ENCODE measurements at regions not wholly inside any gene's neighbourhood (a gene's known extent, or its start where the extent isn't known, plus 50 kb on each side); places are given as distances from the start of the nearest gene placed in this dataset.

DNA sequence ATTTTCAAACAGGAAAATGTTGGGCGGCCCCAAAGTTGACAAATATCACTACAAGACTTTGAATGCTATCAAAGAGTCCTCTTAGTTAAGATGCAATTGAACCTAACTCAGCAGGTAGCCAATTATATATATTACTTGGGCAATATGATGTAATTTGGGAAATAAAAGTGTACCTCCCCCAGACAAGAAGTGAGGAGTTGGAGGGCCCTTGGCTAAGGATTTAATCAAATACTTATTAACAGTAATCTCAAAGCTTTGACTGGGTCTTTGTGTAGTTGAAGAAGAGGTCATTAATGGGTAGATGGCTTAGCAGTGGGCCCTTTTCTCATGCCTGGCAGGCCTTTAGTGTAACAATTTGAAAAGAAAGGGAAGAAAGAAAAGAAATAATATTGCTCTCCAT is 599.0 kb downstream of the CSNK1G3 start:
- Histone ChIP-seq H4K20me1 (ENCODE audit: control insufficient read depth, insufficient read depth, low read length, poor library complexity, severe bottlenecking) (no peaks in the 10 kb centered on the region), H3K27me3 (replicated peaks in 1 of 4; ENCODE audit: control extremely low read depth in 1 of 4, control insufficient read depth in 3 of 4, insufficient read depth in 4 of 4, low read length in 3 of 4) (no peaks in the 10 kb centered on the region), H3K79me2 (ENCODE audit: control insufficient read depth, insufficient read depth, low read length) (no peaks in the 10 kb centered on the region), H3K4me2 (replicated peaks; ENCODE audit: low read depth, low read length, poor library complexity, severe bottlenecking) (no peak overlapping the region), H3K4me3 (ENCODE audit: control extremely low read depth in 1 of 5, extremely low read depth in 1 of 5, insufficient read depth in 1 of 5, low read depth in 2 of 5, low read length in 4 of 5) (no peak overlapping the region), H3K4me1 (ENCODE audit: control insufficient read depth in 2 of 2, insufficient read depth in 2 of 2, low read length in 2 of 2) (no peaks in the 10 kb centered on the region), H3K9ac (ENCODE audit: low read length) (no peak overlapping the region), H3K9me3 (ENCODE audit: control extremely low read depth in 1 of 3, control insufficient read depth in 2 of 3, insufficient read depth in 1 of 3, low read length in 2 of 3) (no peaks in the 10 kb centered on the region), H3K27ac (ENCODE audit: low read length in 2 of 2) (no peak overlapping the region), H3K36me3 (replicated peaks in 1 of 2; ENCODE audit: control extremely low read depth in 1 of 2, control insufficient read depth in 1 of 2, extremely low read depth in 1 of 2, insufficient read depth in 2 of 2, low read length in 1 of 2) (no peaks in the 10 kb centered on the region), H2AFZ (ENCODE audit: insufficient read depth, low read depth, low read length, poor library complexity, severe bottlenecking) (no peak overlapping the region)
- H3K4me3 Mint-ChIP-seq, result no peak overlapping the region
- H3K4me1 Mint-ChIP-seq, result no peaks in the 10 kb centered on the region
- DNase-seq (no peak), ATAC-seq (ENCODE audit: low read depth) (no peak)
- ChIA-PET CTCF (no interaction called here), POLR2A (no interaction called here)
- H3K9me3 Mint-ChIP-seq (ENCODE audit: insufficient read depth), result no peaks in the 10 kb centered on the region
- intact Hi-C loops (cut with micrococcal nuclease), result no loop called here
- WGBS (ENCODE audit: insufficient coverage), result no CpG with 5 or more reads among the region's 1 CpG
- no peak overlapping the region for H3K27ac Mint-ChIP-seq
- H3K27me3 Mint-ChIP-seq, result no peaks in the 10 kb centered on the region
- TF ChIP-seq, protein P1, sequence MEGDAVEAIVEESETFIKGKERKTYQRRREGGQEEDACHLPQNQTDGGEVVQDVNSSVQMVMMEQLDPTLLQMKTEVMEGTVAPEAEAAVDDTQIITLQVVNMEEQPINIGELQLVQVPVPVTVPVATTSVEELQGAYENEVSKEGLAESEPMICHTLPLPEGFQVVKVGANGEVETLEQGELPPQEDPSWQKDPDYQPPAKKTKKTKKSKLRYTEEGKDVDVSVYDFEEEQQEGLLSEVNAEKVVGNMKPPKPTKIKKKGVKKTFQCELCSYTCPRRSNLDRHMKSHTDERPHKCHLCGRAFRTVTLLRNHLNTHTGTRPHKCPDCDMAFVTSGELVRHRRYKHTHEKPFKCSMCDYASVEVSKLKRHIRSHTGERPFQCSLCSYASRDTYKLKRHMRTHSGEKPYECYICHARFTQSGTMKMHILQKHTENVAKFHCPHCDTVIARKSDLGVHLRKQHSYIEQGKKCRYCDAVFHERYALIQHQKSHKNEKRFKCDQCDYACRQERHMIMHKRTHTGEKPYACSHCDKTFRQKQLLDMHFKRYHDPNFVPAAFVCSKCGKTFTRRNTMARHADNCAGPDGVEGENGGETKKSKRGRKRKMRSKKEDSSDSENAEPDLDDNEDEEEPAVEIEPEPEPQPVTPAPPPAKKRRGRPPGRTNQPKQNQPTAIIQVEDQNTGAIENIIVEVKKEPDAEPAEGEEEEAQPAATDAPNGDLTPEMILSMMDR (IDR thresholded peaks at IDR 0.05), result no peak
- TF ChIP-seq EZH2 (IDR thresholded peaks at IDR 0.05; ENCODE audit: borderline replicate concordance, insufficient read depth, low read depth, low read length, poor library complexity, severe bottlenecking), result no peak

DNA sequence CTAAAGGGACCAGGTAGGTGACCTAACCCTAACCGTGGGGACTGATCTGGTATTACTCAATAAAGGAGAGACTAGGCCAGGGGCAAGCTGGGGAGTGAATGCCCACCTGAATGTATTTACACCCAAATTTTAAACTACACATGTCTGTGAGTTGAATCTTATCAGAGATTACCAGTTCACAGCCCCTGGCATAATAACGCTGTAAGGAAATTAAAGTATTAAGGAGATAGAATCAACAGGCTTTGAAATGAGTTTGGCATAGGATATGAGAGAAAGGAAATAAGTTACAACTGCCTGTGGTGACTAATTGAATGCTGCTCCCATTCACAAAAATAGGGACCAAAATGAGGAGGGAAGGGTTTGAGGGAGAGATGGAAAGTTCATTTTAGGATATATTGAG is 593.3 kb downstream of the CSNK1G3 start:
- ChIA-PET CTCF (no interaction called here), POLR2A (no interaction called here)
- no peak overlapping the region for H3K4me2 ChIP-seq (replicated peaks; ENCODE audit: low read depth, low read length, poor library complexity, severe bottlenecking)
- H3K36me3 ChIP-seq (replicated peaks in 1 of 2; ENCODE audit: control extremely low read depth in 1 of 2, control insufficient read depth in 1 of 2, extremely low read depth in 1 of 2, insufficient read depth in 2 of 2, low read length in 1 of 2), result no peaks in the 10 kb centered on the region
- intact Hi-C loops (cut with micrococcal nuclease), result no loop called here
- H3K27ac ChIP-seq (ENCODE audit: low read length in 2 of 2), result no peak overlapping the region
- no peaks in the 10 kb centered on the region for H3K4me1 Mint-ChIP-seq
- no peaks in the 10 kb centered on the region for H3K9me3 Mint-ChIP-seq (ENCODE audit: insufficient read depth)
- no peaks in the 10 kb centered on the region for H3K9me3 ChIP-seq (ENCODE audit: control extremely low read depth in 1 of 3, control insufficient read depth in 2 of 3, insufficient read depth in 1 of 3, low read length in 2 of 3)
- H3K4me3 ChIP-seq (ENCODE audit: control extremely low read depth in 1 of 5, extremely low read depth in 1 of 5, insufficient read depth in 1 of 5, low read depth in 2 of 5, low read length in 4 of 5), result no peak overlapping the region
- H3K4me3 Mint-ChIP-seq, result no peak overlapping the region
- no peak overlapping the region for H3K27ac Mint-ChIP-seq
- no peaks in the 10 kb centered on the region for H3K27me3 Mint-ChIP-seq
- TF ChIP-seq, protein P1 (IDR thresholded peaks at IDR 0.05), result no peak
- no peak for TF ChIP-seq EZH2 (IDR thresholded peaks at IDR 0.05; ENCODE audit: borderline replicate concordance, insufficient read depth, low read depth, low read length, poor library complexity, severe bottlenecking)
- H4K20me1 ChIP-seq (ENCODE audit: control insufficient read depth, insufficient read depth, low read length, poor library complexity, severe bottlenecking), result no peaks in the 10 kb centered on the region
- H2AFZ ChIP-seq (ENCODE audit: insufficient read depth, low read depth, low read length, poor library complexity, severe bottlenecking), result no peak overlapping the region
- no peaks in the 10 kb centered on the region for H3K79me2 ChIP-seq (ENCODE audit: control insufficient read depth, insufficient read depth, low read length)
- WGBS (ENCODE audit: insufficient coverage), result no CpG with 5 or more reads among the region's 2 CpGs
- H3K27me3 ChIP-seq (replicated peaks in 1 of 4; ENCODE audit: control extremely low read depth in 1 of 4, control insufficient read depth in 3 of 4, insufficient read depth in 4 of 4, low read length in 3 of 4), result no peaks in the 10 kb centered on the region
- no peak for DNase-seq
- no peak for ATAC-seq (ENCODE audit: low read depth)
- H3K4me1 ChIP-seq (ENCODE audit: control insufficient read depth in 2 of 2, insufficient read depth in 2 of 2, low read length in 2 of 2), result no peaks in the 10 kb centered on the region
- no peak overlapping the region for H3K9ac ChIP-seq (ENCODE audit: low read length)
